NCI-H1417 (cell line): ENCODE measurements at regions not wholly inside any gene's neighbourhood (a gene's known extent, or its start where the extent isn't known, plus 50 kb on each side); places are given as distances from the start of the nearest gene placed in this dataset.

Source experiments
- DNase-seq, 3 experiments: peaks; one replicate each; lab custom pipeline; 2025; lab: John Stamatoyannopoulos, UW

DNA sequence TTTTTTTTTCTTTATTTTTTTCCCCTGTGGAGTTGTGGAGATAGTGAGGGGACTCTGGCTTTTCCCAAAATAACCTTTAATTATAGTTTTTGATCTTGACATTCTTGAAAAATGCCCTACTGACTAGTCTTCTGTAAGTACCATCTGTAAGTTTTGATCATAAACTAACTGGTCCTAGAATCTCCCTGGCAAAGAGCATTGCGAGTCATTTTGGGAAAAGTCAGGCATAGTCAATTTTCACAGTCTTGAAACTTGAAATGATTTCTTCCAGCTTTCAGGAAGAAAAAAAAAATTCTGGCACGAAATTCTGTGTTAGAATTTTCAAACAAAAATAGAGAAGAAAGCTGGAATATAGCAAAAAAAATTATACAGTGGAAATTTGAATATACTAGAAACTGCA is 181.2 kb upstream of the SNX7 start:
- no peak for DNase-seq

- DNase-seq: no peak
Observed at GRCh38 chr1:98478121-98478520, 183.4 kb upstream of the SNX7 start.

DNA sequence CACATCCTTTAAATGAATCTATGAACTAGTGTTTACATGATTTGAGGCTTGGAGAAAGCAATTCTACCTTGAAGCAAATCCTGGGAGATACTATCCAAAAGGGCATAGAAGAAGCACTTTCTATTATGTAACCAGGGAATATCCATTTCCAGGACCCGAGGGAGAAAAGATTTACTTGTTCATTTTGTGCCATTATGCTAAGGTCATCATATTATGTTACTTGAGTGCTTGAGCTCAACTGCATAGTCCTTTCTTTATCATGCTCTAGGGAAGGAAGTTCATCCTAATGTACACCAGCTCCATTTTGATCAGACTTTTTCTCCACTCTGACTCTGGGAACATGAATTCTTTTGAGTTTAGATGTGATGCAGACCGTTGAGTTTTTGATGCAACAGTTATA is 188.6 kb upstream of the SNX7 start:
- no peak for DNase-seq

DNA sequence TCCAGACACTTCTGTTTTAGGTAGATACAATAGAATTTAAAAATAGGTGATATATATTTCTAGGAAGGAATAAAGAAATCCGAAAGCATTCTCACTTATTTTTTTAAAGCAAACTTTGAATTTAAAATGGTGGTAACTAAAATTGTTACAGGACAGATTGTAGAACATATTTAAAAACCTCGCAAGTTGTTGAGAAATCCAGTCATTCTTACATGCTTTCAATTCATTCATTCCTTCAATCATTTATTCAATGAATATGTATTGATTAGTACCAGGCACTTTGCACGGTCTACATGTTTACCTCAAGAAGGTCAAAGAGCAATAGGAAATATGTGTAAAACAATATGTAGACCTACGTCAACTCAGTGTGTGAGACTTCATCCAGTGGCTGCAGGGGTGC is 189.9 kb upstream of the SNX7 start:
- no peak for DNase-seq

DNA sequence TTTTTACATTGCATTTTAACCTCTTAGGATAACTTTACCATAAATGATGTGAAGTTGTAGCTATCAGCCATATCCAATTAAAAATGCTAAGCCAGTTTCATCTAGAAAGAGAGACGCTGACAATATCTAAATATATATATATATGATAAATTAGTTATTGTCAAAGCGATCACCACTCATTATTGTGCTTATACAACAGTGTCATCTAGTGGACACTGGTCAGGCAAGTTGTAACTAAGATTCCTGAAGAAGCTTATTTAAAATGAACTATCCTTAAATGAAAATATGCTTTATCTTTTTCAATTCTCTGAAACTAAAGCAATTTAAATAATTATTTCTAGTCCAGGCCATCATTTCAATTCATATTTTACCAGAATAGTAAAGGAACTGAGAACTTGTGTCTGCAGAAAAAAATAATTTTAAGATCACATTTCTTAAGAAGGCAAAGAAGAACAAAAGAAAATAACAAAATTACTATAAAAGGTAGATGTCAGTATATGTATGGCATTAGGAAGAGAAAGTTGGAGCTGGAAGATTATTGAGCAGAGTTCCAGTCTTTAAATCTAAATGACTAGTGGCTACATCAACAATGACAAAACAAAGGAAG is 193.3 kb upstream of the SNX7 start:
- peak; percentile 1 to 76 (median 56) for DNase-seq

GRCh38 chr1:98467586-98467985 is 193.9 kb upstream of the SNX7 start:
- DNase-seq: no peak

- no peak for DNase-seq
Observed at GRCh38 chr1:98467122-98467521, 194.4 kb upstream of the SNX7 start.

- no peak for DNase-seq
Observed at GRCh38 chr1:98461873-98462385, 199.6 kb upstream of the SNX7 start.

- DNase-seq: no peak
Observed at GRCh38 chr1:98460136-98460535, 201.4 kb upstream of the SNX7 start.

GRCh38 chr1:98459486-98459870 is 202.0 kb upstream of the SNX7 start:
- no peak for DNase-seq

DNA sequence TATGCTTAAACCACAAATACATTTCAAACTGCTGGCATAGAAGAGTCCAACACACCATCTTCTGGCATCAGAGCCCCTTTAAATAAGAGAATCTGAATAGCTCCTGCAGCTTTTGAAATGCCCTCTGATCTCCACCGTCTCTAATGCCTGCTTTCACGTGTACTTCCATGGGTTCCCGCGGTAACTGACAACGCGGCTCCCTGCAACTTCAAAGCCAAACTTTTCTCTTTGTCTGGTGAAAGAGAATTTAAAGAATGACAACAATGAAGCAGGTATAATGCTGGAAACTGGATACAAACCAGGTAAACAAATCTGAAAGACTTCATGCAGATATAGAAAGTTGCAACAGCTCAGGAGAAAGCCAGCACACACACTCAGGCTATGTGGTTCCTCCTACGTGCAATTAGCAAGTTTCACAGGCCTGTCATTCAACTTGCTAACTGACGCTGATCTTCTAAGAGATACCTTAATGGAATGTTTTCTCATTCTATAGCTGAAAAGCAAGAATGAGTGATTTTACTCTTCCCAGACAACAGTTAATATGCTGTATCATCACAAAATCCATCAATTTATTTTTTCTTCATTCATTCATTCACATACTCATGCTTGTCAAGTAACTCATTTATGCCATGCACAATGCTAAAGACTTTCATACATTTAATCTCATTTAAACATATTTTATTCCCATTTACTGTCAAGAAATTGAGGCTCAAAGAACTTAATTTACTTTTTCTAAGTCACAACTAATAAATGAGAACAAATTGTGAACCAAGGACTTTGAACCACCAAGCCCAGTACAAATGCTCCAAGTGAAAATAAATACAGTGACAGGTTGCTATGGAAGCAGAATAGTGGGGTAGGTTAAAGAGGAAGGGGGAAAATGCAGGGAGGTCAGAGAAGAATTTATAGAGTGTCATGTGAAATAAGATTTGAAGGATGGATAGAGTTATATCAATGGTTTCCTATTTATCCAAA is 202.7 kb upstream of the SNX7 start:
- DNase-seq: no peak

GRCh38 chr1:98457248-98457647 is 204.3 kb upstream of the SNX7 start:
- DNase-seq: no peak

GRCh38 chr1:98454666-98455065 is 206.9 kb upstream of the SNX7 start:
- DNase-seq: no peak

DNA sequence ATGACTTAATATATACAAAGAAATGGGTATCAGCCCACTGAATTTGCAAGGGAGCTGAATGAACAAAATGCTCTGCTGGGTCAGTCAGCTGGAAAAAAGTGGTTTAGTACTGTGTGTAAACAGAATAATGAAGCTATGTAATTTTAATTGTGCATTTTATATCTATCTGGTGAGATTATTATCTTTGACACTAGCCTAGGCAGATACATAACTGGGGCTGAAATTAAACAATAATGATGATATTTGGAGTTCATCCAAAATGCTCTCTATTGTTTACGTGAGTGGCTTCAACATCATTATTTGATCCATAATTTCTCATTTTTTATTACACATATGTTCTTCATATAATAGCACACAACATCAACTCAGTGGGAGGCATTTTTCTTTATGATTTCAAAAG is 208.5 kb upstream of the SNX7 start:
- DNase-seq: peak in 2 of 3 experiments; percentile 37 to 86

DNA sequence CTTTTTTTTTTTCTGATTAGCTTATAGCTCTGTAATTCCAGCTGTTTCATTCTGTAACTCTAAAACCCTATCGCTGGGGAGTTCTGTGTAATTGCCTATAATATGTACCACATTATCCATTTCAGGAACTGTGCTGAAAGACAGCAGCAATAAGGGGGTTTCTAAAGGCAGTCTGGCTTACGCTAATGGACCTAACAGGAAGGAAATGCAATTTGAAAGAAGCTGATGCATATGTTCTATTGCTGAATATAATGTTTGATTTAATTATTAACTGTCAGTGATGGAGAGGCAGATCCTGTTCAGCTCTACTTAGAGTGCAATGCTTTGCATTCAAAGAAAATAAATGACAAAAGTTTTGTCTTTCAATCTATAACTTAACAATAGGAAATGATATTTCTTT is 209.4 kb upstream of the SNX7 start:
- DNase-seq: peak in 2 of 3 experiments; percentile 24 to 58

DNA sequence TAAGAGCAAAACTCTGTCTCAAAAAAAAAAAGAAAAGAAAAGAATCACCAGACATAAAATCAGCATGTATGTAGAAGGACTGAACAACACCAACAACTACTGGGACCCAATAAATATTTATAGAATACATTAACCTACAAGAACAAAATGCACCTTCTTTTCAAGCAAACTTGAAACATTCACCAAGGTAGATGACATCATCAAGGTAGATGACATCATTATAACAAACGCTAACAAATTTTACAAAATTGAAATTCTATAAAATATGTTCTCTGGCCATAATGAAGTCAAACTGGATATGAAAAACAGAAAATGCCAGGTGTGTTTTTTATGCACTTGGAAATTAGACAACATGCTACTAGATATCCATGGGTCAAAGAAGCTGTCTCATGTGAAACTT is 220.2 kb upstream of the SNX7 start:
- no peak for DNase-seq

- no peak for DNase-seq
Observed at GRCh38 chr1:98439471-98439870, 222.1 kb upstream of the SNX7 start.

DNA sequence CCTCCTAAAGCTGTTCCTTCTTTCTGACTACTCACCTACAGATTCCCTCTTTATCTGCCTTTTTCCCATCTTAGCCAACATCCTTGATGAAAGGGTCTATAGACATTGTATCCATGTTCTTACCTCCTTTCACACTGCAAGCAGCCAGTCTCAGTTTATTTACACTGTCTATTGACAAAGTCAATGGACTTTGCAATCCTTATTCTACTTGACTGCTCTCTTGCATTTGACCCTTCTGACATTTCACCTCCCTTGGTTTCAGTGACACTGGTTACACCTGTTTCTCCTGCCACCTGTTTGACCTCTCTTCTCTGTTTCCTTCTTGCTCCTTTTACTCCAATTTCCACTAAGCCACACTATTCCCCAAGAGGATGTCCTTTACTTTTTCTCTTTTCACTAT is 224.0 kb upstream of the SNX7 start:
- peak in 1 of 3 experiments; percentile 19 for DNase-seq

DNA sequence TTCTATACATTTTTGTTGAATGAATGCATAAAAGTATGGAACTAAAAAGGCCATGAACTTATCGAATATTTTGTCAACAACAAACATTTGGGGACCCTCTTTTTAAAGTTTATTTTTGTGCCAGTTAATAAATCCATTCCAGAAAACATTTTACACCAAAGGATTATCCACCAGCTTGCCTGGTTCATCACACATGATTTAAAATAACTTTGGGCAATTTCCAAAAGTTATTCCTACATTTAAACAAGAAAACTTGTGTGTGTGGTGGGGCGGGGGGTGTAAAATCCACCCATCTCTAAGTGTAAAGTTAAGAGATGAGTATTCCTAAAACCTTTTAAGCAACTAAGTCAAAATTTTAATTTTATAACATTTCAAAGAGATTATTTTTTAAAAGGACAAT is 224.5 kb upstream of the SNX7 start:
- DNase-seq: no peak

DNA sequence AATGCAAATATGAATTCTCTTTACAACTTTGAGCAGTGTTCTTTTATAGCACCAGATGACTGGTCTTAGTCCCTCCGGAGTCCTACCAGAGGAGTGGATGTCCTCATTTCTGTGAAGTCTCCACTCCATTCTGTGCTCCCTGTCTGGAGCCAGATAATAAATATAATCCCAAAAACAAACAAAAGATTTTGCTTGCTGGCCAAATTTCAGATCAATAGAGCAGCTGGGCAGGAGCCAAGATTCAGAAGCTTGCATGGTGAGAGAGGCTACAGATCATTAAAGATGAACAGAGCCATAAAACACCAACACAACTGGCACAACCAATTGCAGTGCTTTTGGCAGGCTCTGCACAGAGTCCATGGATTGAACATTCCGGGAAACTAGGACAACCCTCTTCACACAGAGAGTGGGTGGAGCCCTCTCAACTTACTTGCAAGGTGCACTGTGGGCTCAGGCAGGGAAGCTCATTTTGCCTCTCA is 231.5 kb upstream of the SNX7 start:
- DNase-seq: peak; percentile 61 to 92 (median 87)

GRCh38 chr1:98428864-98429263 is 232.7 kb upstream of the SNX7 start:
- DNase-seq: no peak

DNA sequence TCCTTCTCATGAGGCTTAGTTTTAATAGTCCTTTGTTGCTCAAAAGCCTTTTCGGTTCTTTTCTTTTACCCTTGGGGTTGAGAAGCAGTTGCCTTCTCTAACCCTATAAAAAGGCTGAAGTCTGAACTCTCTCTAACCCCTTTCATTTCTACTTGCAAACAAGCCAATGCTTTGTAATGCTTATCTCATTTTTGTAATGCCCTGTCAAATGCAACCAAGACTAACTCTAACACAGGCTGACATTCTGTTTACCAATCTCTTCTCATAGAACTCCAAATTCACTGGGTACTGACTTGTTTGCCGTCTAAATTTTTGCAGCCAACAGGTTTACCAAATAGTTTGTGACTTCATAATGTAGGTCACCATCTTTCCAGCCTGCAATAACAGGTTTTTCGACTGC is 233.9 kb upstream of the SNX7 start:
- no peak for DNase-seq

DNA sequence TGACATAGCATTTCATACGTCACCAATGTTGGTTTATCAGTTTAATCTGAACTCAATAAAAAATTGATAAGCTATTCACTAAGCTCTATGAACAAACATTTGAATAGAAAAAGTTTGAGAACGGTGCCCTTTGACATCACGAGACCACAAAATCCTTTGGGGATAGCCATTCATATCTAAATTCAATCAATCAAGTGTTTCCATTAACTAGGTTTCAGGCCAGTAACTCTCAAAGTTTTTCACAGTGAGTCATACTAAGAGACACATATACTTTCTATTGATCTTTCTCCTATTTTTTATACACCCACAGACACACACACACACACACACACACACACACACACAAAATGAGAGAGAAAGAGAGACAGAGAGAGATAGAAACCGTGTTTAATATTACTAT is 235.4 kb upstream of the SNX7 start:
- no peak for DNase-seq
